HCT116 (cell line): ENCODE measurements at regions not wholly inside any gene's neighbourhood (a gene's known extent, or its start where the extent isn't known, plus 50 kb on each side); places are given as distances from the start of the nearest gene placed in this dataset.

Experiments used
- ATAC-seq: fragments of 200-7000 bp; cut with Tn5 transposase; 2 replicates; pipeline ENCODE4 v1.9.1; 2020; ENCODE audit warnings: mild to moderate bottlenecking, moderate library complexity
- BruUV-seq: library from RNA; stranded (reverse); fragments of 400-500 nt; replicated peaks from 2 replicates; lab custom pipeline; 2021; lab: Mats Ljungman, UMichigan
- CTCF ChIA-PET: fragments of 300-600 bp; sonication (Branson Sonifier 250); formaldehyde crosslinking; loops from one replicate; lab custom pipeline; 2021; ENCODE audit warnings: antibody characterized with exemption; lab: Charles Lee
- POLR2A ChIA-PET: fragments of 300-600, 350-600 bp; sonication (Branson Sonifier 250); formaldehyde crosslinking; loops from one replicate; lab custom pipeline; 2021; ENCODE audit warnings: antibody characterized with exemption; lab: Charles Lee
- RAD21 ChIA-PET, 2 experiments: fragments of 300-600 bp; sonication (Branson Sonifier 250); formaldehyde crosslinking; loops; one replicate each; lab custom pipeline; 2023; ENCODE audit warnings: low total read pairs in 2 of 2; ENCODE audit not compliant: uncharacterized antibody in 2 of 2, unreplicated experiment in 2 of 2, low non-redundant PET in 1 of 2; lab: Charles Lee
- DNase-seq: peaks from one replicate; pipeline ENCODE4 v3.0.0-alpha.2; 2010; ENCODE audit warnings: low read depth, low spot score
- H2AFZ ChIP-seq: fragments of 200-600 bp; shearing (Covaris generic), sonication (generic); 2 replicates; pipeline ENCODE4 v1.6.1; 2017; ENCODE audit warnings: low read depth, mixed run types, mixed read lengths, antibody characterized with exemption, low read length; ENCODE audit not compliant: poor library complexity, severe bottlenecking
- H3K27ac ChIP-seq: 2 replicates; pipeline ENCODE4 v1.5.1; 2012; ENCODE audit warnings: low read depth, low read length
- H3K27me3 ChIP-seq: fragments of 200-600 bp; sonication (generic); 2 replicates; pipeline ENCODE4 v1.6.1; 2016; ENCODE audit warnings: mixed run types, low read length, mixed read lengths; ENCODE audit not compliant: insufficient read depth
- H3K36me3 ChIP-seq, 2 experiments: fragments of 200-500 bp in 1 of 2; fragments of 200-600 bp in 1 of 2; sonication (Bioruptor generic) in 1 of 2; sonication (generic) in 1 of 2; 2 replicates each; pipeline versions ENCODE4 v1.5.1 to v1.6.1; 2014 to 2016; ENCODE audit warnings: low read length in 2 of 2, inconsistent platforms in 1 of 2, mixed read lengths in 1 of 2, mixed run types in 1 of 2; ENCODE audit not compliant: insufficient read depth in 2 of 2, control insufficient read depth in 1 of 2
- H3K4me1 ChIP-seq, 2 experiments: fragments of 200-600 bp in 1 of 2; sonication (generic) in 1 of 2; 2 replicates each; pipeline versions ENCODE4 v1.5.1 to v1.6.1; 2012 to 2017; ENCODE audit warnings: low read length in 2 of 2, inconsistent platforms in 1 of 2, mild to moderate bottlenecking in 1 of 2, mixed read lengths in 1 of 2, mixed run types in 1 of 2, moderate library complexity in 1 of 2; ENCODE audit not compliant: insufficient read depth in 2 of 2, control insufficient read depth in 1 of 2
- H3K4me2 ChIP-seq: fragments of 200-600 bp; sonication (generic); 2 replicates; pipeline ENCODE4 v1.6.1; 2017; ENCODE audit warnings: mixed run types, low read length, mixed read lengths
- H3K4me3 ChIP-seq, 2 experiments: fragments of 200-600 bp in 1 of 2; sonication (generic) in 1 of 2; replicated peaks in 1 of 2; 2 replicates each; pipeline ENCODE4 v1.5.1; 2011 to 2016; ENCODE audit warnings: low read length in 2 of 2, control low read depth in 1 of 2, low read depth in 1 of 2, mild to moderate bottlenecking in 1 of 2, mixed read lengths in 1 of 2, mixed run types in 1 of 2
- H3K79me2 ChIP-seq: fragments of 200-600 bp; sonication (generic); 2 replicates; pipeline ENCODE4 v1.6.1; 2017; ENCODE audit warnings: mild to moderate bottlenecking, mixed run types, low read length, moderate library complexity, mixed read lengths; ENCODE audit not compliant: insufficient read depth
- H3K9ac ChIP-seq: fragments of 200-600 bp; sonication (generic); 2 replicates; pipeline ENCODE4 v1.6.1; 2016; ENCODE audit warnings: low read length, mixed read lengths
- H3K9me2 ChIP-seq: fragments of 200-600 bp; sonication (generic), shearing (Covaris generic); 2 replicates; pipeline ENCODE4 v1.6.1; 2017; ENCODE audit warnings: mixed run types, mild to moderate bottlenecking, moderate library complexity; ENCODE audit not compliant: insufficient read depth
- H3K9me3 ChIP-seq, 2 experiments: fragments of 200-500 bp in 1 of 2; fragments of 200-600 bp in 1 of 2; sonication (Bioruptor generic) in 1 of 2; sonication (generic) in 1 of 2; 2 replicates each; pipeline ENCODE4 v1.6.1; 2014 to 2017; ENCODE audit warnings: low read length in 2 of 2, mixed read lengths in 2 of 2, inconsistent platforms in 1 of 2, low read depth in 1 of 2, mild to moderate bottlenecking in 1 of 2, mixed run types in 1 of 2, moderate library complexity in 1 of 2; ENCODE audit not compliant: control insufficient read depth in 1 of 2, insufficient read depth in 1 of 2
- H4K20me1 ChIP-seq: fragments of 200-600 bp; sonication (generic), shearing (Covaris generic); 2 replicates; pipeline ENCODE4 v1.6.1; 2017; ENCODE audit warnings: mixed run types, mild to moderate bottlenecking, moderate library complexity; ENCODE audit not compliant: insufficient read depth
- CBX3 ChIP-seq: IDR thresholded peaks from 2 replicates; pipeline ENCODE4 v1.6.1; 2012; ENCODE audit warnings: low read depth
- ELF1 ChIP-seq: IDR thresholded peaks from 2 replicates; pipeline ENCODE4 v1.6.1; 2012; ENCODE audit warnings: low read depth, borderline replicate concordance
- EZH2phosphoT487 ChIP-seq: fragments of 200-600 bp; IDR thresholded peaks from 2 replicates; pipeline ENCODE4 v1.6.1; 2018; ENCODE audit warnings: antibody characterized with exemption, borderline replicate concordance
- JUND ChIP-seq: IDR thresholded peaks from 2 replicates; pipeline ENCODE4 v1.6.1; 2012
- POLR2A ChIP-seq: IDR thresholded peaks from 2 replicates; pipeline ENCODE4 v1.7.0; 2011; ENCODE audit warnings: borderline replicate concordance; ENCODE audit not compliant: insufficient read depth, insufficient read length; ENCODE audit errors: extremely low read depth
- POLR2AphosphoS5 ChIP-seq: IDR thresholded peaks from 2 replicates; pipeline ENCODE4 v1.6.1; 2011; ENCODE audit warnings: mild to moderate bottlenecking, low read depth, low read length, moderate library complexity
- RAD21 ChIP-seq: IDR thresholded peaks from 2 replicates; pipeline ENCODE4 v1.6.1; 2012; ENCODE audit warnings: low read depth, mild to moderate bottlenecking
- SIN3A ChIP-seq: IDR thresholded peaks from 2 replicates; pipeline ENCODE4 v1.6.1; 2012; ENCODE audit warnings: low read depth
- TCF7L2 ChIP-seq: IDR thresholded peaks from 2 replicates; pipeline ENCODE4 v1.7.0; 2011; ENCODE audit warnings: borderline replicate concordance, inconsistent platforms; ENCODE audit not compliant: insufficient read depth, insufficient read length; ENCODE audit errors: extremely low read depth
- ZFX ChIP-seq: fragments of 450-650 bp; IDR thresholded peaks from 2 replicates; pipeline ENCODE4 v1.6.1; 2017
- intact Hi-C: fragments of 100-400 bp; cut with micrococcal nuclease; formaldehyde crosslinking; loops from 2 replicates; pipeline ENCODE4 v1.10.0; 2022
- TF ChIP-seq, protein P1 (sequence below): IDR thresholded peaks from 2 replicates; pipeline ENCODE4 v1.6.1; 2011; ENCODE audit warnings: mild to moderate bottlenecking, low read length, moderate library complexity; ENCODE audit not compliant: insufficient replicate concordance; ENCODE audit errors: extremely low read depth
- TF ChIP-seq, protein P2 (sequence below): IDR thresholded peaks from 2 replicates; pipeline ENCODE4 v1.6.1; 2012
- TF ChIP-seq, protein P3 (sequence below): IDR thresholded peaks from 2 replicates; pipeline ENCODE4 v1.6.1; 2012

DNA sequence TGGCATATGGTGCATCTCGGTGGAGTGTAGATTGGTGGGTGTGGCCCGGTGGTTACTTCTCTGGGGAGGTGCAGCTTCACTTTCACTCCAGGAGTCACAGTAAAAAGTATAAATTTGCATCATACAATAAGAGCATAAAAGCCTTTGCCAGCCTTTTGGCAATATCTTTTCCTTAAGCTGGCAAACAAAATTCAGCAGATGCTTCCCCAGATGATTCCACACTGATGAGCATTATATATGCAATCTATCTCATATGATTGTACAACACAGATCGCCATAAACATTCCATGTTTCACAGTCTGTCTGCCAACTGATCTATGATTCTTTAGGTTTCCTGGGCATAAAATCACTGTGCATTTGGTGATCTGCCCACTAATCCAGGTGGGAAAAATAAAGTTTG, 120.2 kb upstream of the ALCAM start (continued):
- TF ChIP-seq, protein P1, sequence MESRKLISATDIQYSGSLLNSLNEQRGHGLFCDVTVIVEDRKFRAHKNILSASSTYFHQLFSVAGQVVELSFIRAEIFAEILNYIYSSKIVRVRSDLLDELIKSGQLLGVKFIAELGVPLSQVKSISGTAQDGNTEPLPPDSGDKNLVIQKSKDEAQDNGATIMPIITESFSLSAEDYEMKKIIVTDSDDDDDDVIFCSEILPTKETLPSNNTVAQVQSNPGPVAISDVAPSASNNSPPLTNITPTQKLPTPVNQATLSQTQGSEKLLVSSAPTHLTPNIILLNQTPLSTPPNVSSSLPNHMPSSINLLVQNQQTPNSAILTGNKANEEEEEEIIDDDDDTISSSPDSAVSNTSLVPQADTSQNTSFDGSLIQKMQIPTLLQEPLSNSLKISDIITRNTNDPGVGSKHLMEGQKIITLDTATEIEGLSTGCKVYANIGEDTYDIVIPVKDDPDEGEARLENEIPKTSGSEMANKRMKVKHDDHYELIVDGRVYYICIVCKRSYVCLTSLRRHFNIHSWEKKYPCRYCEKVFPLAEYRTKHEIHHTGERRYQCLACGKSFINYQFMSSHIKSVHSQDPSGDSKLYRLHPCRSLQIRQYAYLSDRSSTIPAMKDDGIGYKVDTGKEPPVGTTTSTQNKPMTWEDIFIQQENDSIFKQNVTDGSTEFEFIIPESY = no peak
- TF ChIP-seq, protein P2, sequence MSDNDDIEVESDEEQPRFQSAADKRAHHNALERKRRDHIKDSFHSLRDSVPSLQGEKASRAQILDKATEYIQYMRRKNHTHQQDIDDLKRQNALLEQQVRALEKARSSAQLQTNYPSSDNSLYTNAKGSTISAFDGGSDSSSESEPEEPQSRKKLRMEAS = no peak

DNA sequence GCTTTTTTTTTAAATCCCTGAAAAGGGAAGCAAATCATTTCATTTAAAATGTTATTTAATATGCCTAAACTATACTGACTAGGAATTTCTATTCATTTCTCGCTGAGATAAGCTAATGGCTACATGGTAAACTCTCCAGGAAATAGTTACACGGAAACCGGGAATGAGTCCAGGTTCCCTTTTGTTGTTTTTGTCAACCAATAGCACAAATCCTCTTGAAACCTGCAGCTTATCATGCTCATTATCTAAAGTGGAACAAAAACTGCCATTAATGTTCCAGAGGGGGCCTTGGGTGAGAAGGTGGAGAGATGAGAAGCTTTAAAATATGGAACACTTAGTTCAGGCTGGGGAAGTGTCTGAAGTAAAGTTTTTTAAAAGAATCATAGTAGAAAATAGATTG, 113.5 kb upstream of the ALCAM start:
- DNase-seq = no peak
- RAD21 ChIA-PET = no interaction called here
- Histone ChIP-seq H2AFZ (no peak overlapping the region), H3K79me2 (no peaks in the 10 kb centered on the region), H3K4me2 (no peak overlapping the region), H3K36me3 (no peaks in the 10 kb centered on the region), H3K27ac (no peak overlapping the region), H3K27me3 (no peaks in the 10 kb centered on the region), H3K9me3 (no peaks in the 10 kb centered on the region), H3K9ac (no peak overlapping the region), H4K20me1 (no peaks in the 10 kb centered on the region), H3K4me1 (no peaks in the 10 kb centered on the region), H3K4me3 (no peak overlapping the region), H3K9me2 (no peaks in the 10 kb centered on the region; the same call in 1 of the 2 replicates)
- no peak for ATAC-seq
- no TSS peak for BruUV-seq
- POLR2A ChIA-PET = no interaction called here
- CTCF ChIA-PET = no interaction called here
- TF ChIP-seq EZH2phosphoT487 = no peak
- TF ChIP-seq, protein P2 = no peak
- TF ChIP-seq ELF1 = no peak
- no peak for TF ChIP-seq RAD21
- TF ChIP-seq SIN3A = no peak
- TF ChIP-seq JUND = no peak
- TF ChIP-seq, protein P3, sequence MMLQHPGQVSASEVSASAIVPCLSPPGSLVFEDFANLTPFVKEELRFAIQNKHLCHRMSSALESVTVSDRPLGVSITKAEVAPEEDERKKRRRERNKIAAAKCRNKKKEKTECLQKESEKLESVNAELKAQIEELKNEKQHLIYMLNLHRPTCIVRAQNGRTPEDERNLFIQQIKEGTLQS = no peak
- no peak for TF ChIP-seq POLR2AphosphoS5
- TF ChIP-seq ZFX = no peak
- TF ChIP-seq POLR2A = no peak
- no peak for TF ChIP-seq CBX3
- no peak for TF ChIP-seq TCF7L2
- intact Hi-C loops = no loop called here
